Osteocyte (in vitro differentiated cells): ENCODE measurements at regions not wholly inside any gene's neighbourhood (a gene's known extent, or its start where the extent isn't known, plus 50 kb on each side); places are given as distances from the start of the nearest gene placed in this dataset.

Experiments used
- DNase-seq: peaks from one replicate; pipeline ENCODE4 v3.0.0; 2021; ENCODE audit warnings: mixed read lengths; ENCODE audit not compliant: unreplicated experiment; ENCODE audit errors: extremely low spot score
- H3K27ac Mint-ChIP-seq: one replicate; pipeline ENCODE4 v1.8.0; 2021; ENCODE audit warnings: mild to moderate bottlenecking, mixed read lengths; ENCODE audit not compliant: unreplicated experiment
- H3K27me3 Mint-ChIP-seq: one replicate; pipeline ENCODE4 v1.8.0; 2021; ENCODE audit warnings: mixed read lengths; ENCODE audit not compliant: unreplicated experiment
- H3K36me3 Mint-ChIP-seq: one replicate; pipeline ENCODE4 v1.8.0; 2021; ENCODE audit warnings: mixed read lengths; ENCODE audit not compliant: unreplicated experiment
- H3K4me1 Mint-ChIP-seq: one replicate; pipeline ENCODE4 v1.8.0; 2021; ENCODE audit warnings: mixed read lengths; ENCODE audit not compliant: unreplicated experiment
- H3K4me3 Mint-ChIP-seq: one replicate; pipeline ENCODE4 v1.8.0; 2021; ENCODE audit warnings: mild to moderate bottlenecking, moderate library complexity, mixed read lengths; ENCODE audit not compliant: unreplicated experiment
- H3K9me3 Mint-ChIP-seq: one replicate; pipeline ENCODE4 v1.8.0; 2021; ENCODE audit warnings: mixed read lengths; ENCODE audit not compliant: unreplicated experiment
- TF ChIP-seq, protein P1 (sequence below): fragments of 200-600 bp; sonication (generic); IDR thresholded peaks from 2 replicates; pipeline ENCODE4 v1.5.0; 2021; ENCODE audit warnings: antibody characterized with exemption, mild to moderate bottlenecking, moderate library complexity

DNA sequence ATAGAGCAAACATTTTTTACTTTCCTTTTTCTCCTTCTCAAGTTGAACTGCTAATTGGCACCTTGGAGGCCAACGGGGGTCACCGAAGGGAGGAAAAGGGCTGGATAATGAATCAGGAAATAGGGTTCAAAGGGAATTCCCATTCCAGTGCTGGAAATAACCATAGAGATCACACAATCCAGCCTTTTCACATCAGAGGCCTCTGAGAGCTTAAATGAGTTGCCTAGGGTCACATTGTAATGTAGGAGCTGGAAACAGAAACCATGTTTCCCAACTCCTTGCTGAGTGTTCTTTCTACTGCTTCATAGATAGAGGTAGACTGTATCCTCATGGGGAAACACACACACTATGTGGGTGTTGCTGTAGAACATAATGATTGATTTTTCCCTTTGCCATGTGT, 60.6 kb upstream of the DDHD1 start:
- no peak for DNase-seq
- Mint-ChIP-seq H3K36me3 (no peaks in the 10 kb centered on the region), H3K27me3 (peaks cover 13% of the 10 kb centered on the region), H3K4me1 (peaks cover 4% of the 10 kb centered on the region), H3K9me3 (no peaks in the 10 kb centered on the region), H3K27ac (no peak overlapping the region), H3K4me3 (no peak overlapping the region)
- TF ChIP-seq, protein P1, sequence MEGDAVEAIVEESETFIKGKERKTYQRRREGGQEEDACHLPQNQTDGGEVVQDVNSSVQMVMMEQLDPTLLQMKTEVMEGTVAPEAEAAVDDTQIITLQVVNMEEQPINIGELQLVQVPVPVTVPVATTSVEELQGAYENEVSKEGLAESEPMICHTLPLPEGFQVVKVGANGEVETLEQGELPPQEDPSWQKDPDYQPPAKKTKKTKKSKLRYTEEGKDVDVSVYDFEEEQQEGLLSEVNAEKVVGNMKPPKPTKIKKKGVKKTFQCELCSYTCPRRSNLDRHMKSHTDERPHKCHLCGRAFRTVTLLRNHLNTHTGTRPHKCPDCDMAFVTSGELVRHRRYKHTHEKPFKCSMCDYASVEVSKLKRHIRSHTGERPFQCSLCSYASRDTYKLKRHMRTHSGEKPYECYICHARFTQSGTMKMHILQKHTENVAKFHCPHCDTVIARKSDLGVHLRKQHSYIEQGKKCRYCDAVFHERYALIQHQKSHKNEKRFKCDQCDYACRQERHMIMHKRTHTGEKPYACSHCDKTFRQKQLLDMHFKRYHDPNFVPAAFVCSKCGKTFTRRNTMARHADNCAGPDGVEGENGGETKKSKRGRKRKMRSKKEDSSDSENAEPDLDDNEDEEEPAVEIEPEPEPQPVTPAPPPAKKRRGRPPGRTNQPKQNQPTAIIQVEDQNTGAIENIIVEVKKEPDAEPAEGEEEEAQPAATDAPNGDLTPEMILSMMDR: no peak

- TF ChIP-seq, protein P1: no peak
- no peak overlapping the region for H3K27ac Mint-ChIP-seq
- peaks cover 41% of the 10 kb centered on the region for H3K27me3 Mint-ChIP-seq
- H3K36me3 Mint-ChIP-seq: peaks cover 1% of the 10 kb centered on the region
- H3K4me1 Mint-ChIP-seq: no peaks in the 10 kb centered on the region
- no peak for DNase-seq
- no peak overlapping the region for H3K4me3 Mint-ChIP-seq
- H3K9me3 Mint-ChIP-seq: peaks cover 13% of the 10 kb centered on the region
Measured at GRCh38 chr14:53209370-53209769, 56.2 kb upstream of the DDHD1 start.
